Choroid plexus epithelial cell (primary cell): ENCODE measurements at regions not wholly inside any gene's neighbourhood (a gene's known extent, or its start where the extent isn't known, plus 50 kb on each side); places are given as distances from the start of the nearest gene placed in this dataset.
A peak's percentile ranks its signal among the peaks of the same experiment; 100 is the strongest.

Source experiments
- DNase-seq: peaks from one replicate; pipeline ENCODE4 v3.0.0-alpha.2; 2010; ENCODE audit warnings: low read depth
- H3K4me3 ChIP-seq: 2 replicates; pipeline ENCODE4 v1.5.1; 2011; ENCODE audit warnings: low read depth, mild to moderate bottlenecking, control low read depth, low read length, moderate library complexity
- CTCF ChIP-seq: conservative IDR thresholded peaks from 2 replicates; pipeline ENCODE4 v1.5.1; 2011; ENCODE audit warnings: low read depth, mild to moderate bottlenecking, control low read depth, inconsistent platforms, low read length, moderate library complexity

GRCh38 chr1:57671750-57672149 is 247.9 kb upstream of the DAB1 start:
- DNase-seq, result no peak
- H3K4me3 ChIP-seq, result no peak overlapping the region
- TF ChIP-seq CTCF, result no peak

GRCh38 chr1:57659804-57660203 is 235.9 kb upstream of the DAB1 start:
- TF ChIP-seq CTCF, result no peak
- no peak overlapping the region for H3K4me3 ChIP-seq
- DNase-seq, result no peak

- DNase-seq, result no peak
- no peak for TF ChIP-seq CTCF
- no peak overlapping the region for H3K4me3 ChIP-seq
These were observed 231.3 kb upstream of the DAB1 start for GRCh38 chr1:57655161-57655560.

- H3K4me3 ChIP-seq, result no peak overlapping the region
- no peak for DNase-seq
- no peak for TF ChIP-seq CTCF
These were observed 220.8 kb upstream of the DAB1 start for GRCh38 chr1:57644667-57645066.

GRCh38 chr1:57638239-57638638 is 214.4 kb upstream of the DAB1 start:
- DNase-seq, result no peak
- TF ChIP-seq CTCF, result no peak
- no peak overlapping the region for H3K4me3 ChIP-seq

- no peak for TF ChIP-seq CTCF
- H3K4me3 ChIP-seq, result no peak overlapping the region
- DNase-seq, result peak; percentile 24
These were observed 213.3 kb upstream of the DAB1 start for GRCh38 chr1:57637155-57637554.

GRCh38 chr1:57633881-57634280 is 210.0 kb upstream of the DAB1 start:
- DNase-seq, result no peak
- H3K4me3 ChIP-seq, result no peak overlapping the region
- no peak for TF ChIP-seq CTCF
